ENCODE measurements at regions not wholly inside any gene's neighbourhood (a gene's known extent, or its start where the extent isn't known, plus 50 kb on each side); places are given as distances from the start of the nearest gene placed in this dataset.

DNA sequence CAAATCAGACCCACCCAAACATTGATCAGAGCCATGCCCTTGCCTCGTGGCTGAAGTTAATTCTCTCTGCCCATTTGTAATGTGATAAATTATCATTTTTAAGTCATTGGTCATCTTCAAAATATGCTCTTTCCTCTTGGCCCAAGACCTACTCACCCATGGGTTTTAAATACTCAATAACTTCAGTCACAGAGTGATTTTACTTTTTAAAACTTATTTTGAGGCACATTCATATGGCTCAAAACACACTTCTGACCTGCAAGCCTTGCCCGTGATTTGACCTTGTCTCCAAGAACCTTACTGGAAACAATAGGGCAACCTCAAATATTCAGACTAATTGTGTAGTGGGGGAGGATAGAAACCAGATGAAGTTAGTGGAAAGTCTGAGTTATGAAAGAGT lies 176.2 kb upstream of the LNX1 start:
- TF ChIP-seq SMC3 (IDR thresholded peaks at IDR 0.05; ENCODE audit: low read depth, low read length), result no peak
- no peak for TF ChIP-seq POLR2AphosphoS5 (IDR thresholded peaks at IDR 0.05; ENCODE audit: low read depth, low read length)
- TF ChIP-seq, protein P1, sequence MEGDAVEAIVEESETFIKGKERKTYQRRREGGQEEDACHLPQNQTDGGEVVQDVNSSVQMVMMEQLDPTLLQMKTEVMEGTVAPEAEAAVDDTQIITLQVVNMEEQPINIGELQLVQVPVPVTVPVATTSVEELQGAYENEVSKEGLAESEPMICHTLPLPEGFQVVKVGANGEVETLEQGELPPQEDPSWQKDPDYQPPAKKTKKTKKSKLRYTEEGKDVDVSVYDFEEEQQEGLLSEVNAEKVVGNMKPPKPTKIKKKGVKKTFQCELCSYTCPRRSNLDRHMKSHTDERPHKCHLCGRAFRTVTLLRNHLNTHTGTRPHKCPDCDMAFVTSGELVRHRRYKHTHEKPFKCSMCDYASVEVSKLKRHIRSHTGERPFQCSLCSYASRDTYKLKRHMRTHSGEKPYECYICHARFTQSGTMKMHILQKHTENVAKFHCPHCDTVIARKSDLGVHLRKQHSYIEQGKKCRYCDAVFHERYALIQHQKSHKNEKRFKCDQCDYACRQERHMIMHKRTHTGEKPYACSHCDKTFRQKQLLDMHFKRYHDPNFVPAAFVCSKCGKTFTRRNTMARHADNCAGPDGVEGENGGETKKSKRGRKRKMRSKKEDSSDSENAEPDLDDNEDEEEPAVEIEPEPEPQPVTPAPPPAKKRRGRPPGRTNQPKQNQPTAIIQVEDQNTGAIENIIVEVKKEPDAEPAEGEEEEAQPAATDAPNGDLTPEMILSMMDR (IDR thresholded peaks at IDR 0.05), result no peak
- TF ChIP-seq, protein P2, sequence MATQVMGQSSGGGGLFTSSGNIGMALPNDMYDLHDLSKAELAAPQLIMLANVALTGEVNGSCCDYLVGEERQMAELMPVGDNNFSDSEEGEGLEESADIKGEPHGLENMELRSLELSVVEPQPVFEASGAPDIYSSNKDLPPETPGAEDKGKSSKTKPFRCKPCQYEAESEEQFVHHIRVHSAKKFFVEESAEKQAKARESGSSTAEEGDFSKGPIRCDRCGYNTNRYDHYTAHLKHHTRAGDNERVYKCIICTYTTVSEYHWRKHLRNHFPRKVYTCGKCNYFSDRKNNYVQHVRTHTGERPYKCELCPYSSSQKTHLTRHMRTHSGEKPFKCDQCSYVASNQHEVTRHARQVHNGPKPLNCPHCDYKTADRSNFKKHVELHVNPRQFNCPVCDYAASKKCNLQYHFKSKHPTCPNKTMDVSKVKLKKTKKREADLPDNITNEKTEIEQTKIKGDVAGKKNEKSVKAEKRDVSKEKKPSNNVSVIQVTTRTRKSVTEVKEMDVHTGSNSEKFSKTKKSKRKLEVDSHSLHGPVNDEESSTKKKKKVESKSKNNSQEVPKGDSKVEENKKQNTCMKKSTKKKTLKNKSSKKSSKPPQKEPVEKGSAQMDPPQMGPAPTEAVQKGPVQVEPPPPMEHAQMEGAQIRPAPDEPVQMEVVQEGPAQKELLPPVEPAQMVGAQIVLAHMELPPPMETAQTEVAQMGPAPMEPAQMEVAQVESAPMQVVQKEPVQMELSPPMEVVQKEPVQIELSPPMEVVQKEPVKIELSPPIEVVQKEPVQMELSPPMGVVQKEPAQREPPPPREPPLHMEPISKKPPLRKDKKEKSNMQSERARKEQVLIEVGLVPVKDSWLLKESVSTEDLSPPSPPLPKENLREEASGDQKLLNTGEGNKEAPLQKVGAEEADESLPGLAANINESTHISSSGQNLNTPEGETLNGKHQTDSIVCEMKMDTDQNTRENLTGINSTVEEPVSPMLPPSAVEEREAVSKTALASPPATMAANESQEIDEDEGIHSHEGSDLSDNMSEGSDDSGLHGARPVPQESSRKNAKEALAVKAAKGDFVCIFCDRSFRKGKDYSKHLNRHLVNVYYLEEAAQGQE (IDR thresholded peaks at IDR 0.05; ENCODE audit: low read depth, low read length), result no peak
- no peak for TF ChIP-seq GATA2 (CRISPR knock-in tag; IDR thresholded peaks at IDR 0.05)
- no peak for TF ChIP-seq EZH2phosphoT487 (IDR thresholded peaks at IDR 0.05; ENCODE audit: borderline replicate concordance, low read depth)
